ENCODE measurements at regions not wholly inside any gene's neighbourhood (a gene's known extent, or its start where the extent isn't known, plus 50 kb on each side); places are given as distances from the start of the nearest gene placed in this dataset.
"Not testable (repeated sequence)": the region's sequence is repeated elsewhere in the genome, so short reads cannot be mapped to it uniquely, and the experiment has no call there.

GRCh38 chr5:174532455-174533453 is 191.6 kb upstream of the MSX2 start:
- DNase-seq (ENCODE audit: extremely low read depth in 1 of 2, low read depth in 1 of 2), result no peak

DNA sequence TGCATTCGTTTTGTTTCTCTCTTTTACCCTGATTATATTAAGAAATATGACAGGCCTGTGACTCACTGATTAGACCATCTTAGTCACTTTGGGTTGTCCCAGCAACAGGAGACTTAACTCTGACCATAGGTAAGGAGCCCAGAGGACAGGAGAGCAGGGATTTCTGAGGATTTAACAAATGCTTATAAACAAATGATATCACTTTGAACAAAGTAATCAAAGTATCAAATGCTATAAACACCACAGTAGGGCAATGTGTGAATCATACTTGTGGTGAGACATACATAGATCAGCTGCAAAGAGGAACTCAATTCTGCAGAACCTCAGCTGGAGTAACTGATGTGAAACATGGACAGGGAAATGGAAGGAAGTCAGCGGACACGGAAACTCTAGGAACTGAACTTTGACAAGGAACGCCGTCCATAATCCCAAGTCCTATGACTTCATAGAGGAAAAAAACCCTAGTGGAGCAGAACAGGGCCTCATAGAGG is 190.6 kb upstream of the MSX2 start:
- DNase-seq (ENCODE audit: extremely low read depth in 1 of 2, low read depth in 1 of 2), result no peak

DNA sequence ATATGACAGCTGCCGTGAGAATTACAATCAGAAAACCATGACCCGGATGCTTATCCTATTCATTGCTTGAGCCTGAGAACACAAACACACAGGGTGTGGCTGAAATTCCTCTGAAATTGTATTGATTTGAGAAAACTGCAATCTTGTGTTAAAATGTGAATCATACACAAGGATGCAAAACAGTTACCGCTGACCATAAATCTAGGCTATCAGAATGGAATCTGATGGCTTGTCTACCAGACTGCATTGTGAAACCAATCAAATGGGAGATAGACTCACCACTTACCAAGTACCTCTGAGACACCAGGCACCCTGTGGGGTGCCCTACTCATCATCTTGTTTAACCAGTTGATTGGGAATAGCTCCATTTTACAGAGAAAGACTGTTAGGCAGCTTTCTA is 188.7 kb upstream of the MSX2 start:
- no peak for DNase-seq (ENCODE audit: extremely low read depth in 1 of 2, low read depth in 1 of 2)

DNA sequence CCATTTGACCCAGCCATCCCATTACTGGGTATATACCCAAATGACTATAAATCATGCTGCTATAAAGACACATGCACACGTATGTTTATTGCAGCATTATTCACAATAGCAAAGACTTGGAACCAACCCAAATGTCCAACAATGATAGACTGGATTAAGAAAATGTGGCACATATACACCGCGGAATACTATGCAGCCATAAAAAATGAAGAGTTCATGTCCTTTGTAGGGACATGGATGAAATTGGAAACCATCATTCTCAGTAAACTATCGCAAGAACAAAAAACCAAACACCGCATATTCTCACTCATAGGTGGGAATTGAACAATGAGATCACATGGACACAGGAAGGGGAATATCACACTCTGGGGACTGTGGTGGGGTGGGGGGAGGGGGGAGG is 184.6 kb upstream of the MSX2 start:
- not testable (repeated sequence) for DNase-seq (ENCODE audit: extremely low read depth in 1 of 2, low read depth in 1 of 2)

- no peak for DNase-seq (ENCODE audit: extremely low read depth in 1 of 2, low read depth in 1 of 2)
Measured at GRCh38 chr5:174542037-174542436, 182.3 kb upstream of the MSX2 start.

DNA sequence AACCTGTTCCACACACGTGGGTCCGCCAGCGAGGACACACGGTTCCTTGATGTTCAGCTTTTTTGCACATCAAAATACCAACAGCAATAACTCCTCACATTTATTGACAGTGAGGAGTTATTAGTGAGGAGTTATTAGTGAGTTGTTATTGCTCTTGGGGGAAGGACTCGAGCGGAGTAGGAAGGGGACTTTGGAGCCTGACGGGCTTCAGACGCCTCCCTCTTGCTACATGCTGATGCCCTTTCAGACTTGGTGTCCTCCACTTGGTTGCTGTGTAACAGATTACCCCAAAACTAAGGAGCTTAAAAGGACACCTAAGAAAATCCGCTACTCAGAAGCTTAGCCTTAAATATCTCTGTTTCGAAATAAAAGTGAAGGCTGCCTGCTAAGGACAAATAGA is 181.9 kb upstream of the MSX2 start:
- no peak for DNase-seq (ENCODE audit: extremely low read depth in 1 of 2, low read depth in 1 of 2)

- no peak for DNase-seq (ENCODE audit: extremely low read depth in 1 of 2, low read depth in 1 of 2)
Measured at GRCh38 chr5:174545926-174546325, 178.5 kb upstream of the MSX2 start.

DNA sequence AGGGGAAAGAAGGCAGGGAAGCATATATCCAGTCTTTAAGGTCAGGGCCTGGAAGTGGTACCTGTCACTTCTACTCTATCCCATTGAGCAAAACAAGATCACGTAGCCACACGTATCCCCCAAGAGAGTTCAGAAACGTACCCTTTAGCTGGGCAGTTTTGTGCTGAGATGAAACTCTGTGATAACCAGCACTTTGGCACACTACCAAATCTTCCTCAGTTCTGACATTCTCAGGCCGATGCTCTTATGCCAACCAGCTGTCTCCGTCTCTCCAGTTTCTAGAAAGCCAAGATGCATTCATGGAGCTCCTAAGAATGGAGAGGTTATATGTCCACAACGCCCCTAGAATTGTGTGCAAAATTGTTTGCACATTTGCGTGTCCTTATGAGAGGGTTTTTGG is 176.6 kb upstream of the MSX2 start:
- no peak for DNase-seq (ENCODE audit: extremely low read depth in 1 of 2, low read depth in 1 of 2)

DNA sequence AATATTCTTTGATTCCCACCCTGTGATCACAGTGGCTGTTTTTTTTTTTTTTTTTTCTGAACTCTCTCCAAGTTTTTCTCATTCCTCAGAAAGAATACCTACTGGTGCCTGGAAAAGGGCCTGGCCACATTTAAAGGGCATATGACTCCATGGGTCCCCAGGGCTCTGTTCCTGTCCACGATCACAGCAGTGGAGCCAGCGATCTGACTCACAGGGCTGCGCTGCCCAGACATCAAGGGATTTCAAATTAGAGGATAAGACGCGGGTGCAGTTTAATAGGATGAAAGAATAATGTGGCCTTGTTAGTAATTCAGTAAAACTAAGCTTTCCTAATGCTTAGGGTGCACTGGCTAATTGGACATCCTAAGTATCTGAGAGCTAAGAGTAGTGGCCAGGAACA is 175.1 kb upstream of the MSX2 start:
- no peak for DNase-seq (ENCODE audit: extremely low read depth in 1 of 2, low read depth in 1 of 2)

DNA sequence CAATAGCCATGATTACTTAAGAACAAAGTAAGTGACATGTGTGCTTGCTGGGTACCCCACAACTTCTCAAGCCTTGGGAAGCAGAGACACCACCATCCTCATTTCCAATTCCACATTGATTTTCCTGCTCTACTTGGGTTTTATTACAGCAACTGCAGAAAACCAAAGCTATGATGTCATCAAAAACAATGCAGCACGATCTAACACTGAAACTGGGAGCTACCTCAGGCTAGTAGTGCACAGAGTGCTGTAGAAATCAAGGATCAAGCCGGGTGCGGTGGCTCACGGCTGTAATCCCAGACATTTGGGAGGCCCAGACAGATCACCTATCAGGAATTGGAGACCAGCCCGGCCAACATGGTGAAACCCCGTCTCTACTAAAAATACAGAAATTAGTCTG is 174.4 kb upstream of the MSX2 start:
- DNase-seq (ENCODE audit: extremely low read depth in 1 of 2, low read depth in 1 of 2), result no peak

DNA sequence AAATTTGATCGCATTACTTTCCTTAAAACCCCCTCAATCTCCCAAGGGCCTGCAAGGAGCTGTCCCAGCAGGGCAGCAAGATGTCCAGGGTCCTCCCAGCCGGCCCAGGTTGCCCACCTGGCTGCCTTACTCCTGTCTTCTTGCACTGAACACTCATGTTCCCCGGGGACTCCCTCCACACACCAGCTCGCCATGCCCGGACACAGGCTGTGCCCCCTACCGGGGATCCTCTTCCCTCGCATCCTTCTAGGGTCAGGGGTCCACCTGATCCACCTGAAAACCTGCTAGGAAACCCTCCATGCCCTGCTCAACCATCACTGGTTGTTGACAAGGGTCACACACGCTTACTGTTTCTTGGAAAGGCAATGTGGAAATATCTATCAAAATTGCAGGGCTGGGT is 172.0 kb upstream of the MSX2 start:
- DNase-seq (ENCODE audit: extremely low read depth in 1 of 2, low read depth in 1 of 2), result no peak

DNA sequence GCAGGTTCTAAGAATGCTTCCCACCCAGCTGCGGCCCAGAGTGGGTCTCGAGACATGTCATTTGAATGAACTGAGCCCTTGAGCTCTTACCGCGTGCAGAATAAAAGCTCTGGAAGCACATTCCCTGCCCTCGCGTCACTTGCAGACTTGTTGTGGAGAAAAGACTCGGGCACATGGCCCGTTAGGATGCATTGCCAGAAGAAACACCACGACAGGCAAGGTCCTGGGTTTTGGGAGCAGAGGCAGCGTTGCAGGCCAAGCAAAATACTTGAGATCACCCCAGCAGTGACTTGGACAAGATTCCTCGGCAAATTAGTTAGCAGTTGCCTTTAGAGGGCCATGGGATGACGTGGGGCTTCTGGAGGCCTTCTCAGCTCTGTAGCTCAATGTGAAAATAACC is 170.8 kb upstream of the MSX2 start:
- no peak for DNase-seq (ENCODE audit: extremely low read depth in 1 of 2, low read depth in 1 of 2)

- DNase-seq (ENCODE audit: extremely low read depth in 1 of 2, low read depth in 1 of 2), result no peak
Measured at GRCh38 chr5:174555726-174556125, 168.7 kb upstream of the MSX2 start.

GRCh38 chr5:174556756-174557155 is 167.6 kb upstream of the MSX2 start:
- DNase-seq (ENCODE audit: extremely low read depth in 1 of 2, low read depth in 1 of 2), result no peak

DNA sequence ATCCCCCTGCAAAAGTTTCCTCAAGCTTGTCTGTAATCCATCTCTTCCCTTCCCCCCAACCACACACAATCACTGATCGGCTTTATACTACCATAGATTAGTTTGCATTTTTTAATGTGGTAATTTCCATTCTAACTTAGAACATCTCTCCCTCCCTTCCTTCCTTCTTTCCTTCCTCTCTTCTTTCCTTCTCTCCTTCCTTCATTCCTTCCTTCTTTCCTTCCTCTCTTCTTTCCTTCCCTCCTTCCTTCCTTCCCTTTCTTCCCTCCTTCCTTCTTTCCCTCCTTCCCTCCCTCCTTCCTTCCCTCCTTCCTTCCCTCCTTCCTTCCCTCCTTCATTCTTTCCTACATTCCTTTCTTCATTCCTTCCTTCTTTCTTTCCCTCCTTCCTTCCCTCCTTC is 166.2 kb upstream of the MSX2 start:
- no peak for DNase-seq (ENCODE audit: extremely low read depth in 1 of 2, low read depth in 1 of 2)

DNA sequence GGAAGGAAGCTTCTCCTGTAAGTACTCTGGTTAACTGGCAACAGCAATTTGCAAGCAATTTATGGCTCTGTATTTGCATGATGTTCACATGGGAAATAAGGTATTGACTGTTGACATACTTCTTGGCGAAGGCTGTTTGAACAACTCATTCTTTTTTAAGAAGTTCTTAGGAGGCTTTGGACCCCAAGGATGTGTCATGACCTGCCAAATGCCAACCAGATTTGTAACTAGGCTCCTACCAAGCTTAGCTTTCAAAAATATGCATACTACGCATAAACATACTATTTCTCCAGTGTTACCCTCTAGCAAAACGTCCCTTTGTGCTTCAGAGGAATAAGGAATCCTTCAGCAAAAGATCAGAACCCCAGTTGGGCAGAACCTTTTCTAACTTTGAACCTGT is 165.2 kb upstream of the MSX2 start:
- no peak for DNase-seq (ENCODE audit: extremely low read depth in 1 of 2, low read depth in 1 of 2)

DNA sequence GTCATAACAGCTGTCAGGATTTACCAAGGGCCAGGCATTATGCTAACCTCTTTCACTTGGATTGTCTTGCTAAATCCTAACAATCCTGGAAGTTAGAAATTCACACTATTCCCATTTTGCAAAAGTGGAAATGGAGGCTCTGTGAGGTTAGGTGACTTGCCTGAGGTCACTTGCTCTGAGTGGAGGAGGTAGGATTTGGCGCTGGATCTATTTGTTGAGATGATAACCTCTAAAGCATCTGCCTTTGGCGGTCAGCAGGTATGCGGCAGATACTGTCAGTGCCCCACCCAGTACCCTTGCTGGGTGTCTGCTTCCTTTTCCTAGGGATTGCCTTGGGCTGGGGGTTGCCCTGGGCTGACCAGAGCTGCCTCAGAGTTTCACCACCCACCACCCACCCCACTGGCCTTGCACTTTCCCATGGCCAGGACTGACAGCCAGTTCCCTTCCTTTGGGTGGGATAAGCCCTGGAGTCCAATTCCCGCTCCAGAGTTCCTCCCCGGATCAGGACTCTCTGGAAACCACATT is 164.8 kb upstream of the MSX2 start:
- DNase-seq (ENCODE audit: extremely low read depth in 1 of 2, low read depth in 1 of 2), result no peak

- DNase-seq (ENCODE audit: extremely low read depth in 1 of 2, low read depth in 1 of 2), result no peak
Measured at GRCh38 chr5:174560861-174561260, 163.5 kb upstream of the MSX2 start.

- not testable (repeated sequence) for DNase-seq (ENCODE audit: extremely low read depth in 1 of 2, low read depth in 1 of 2)
Measured at GRCh38 chr5:174563040-174563439, 161.3 kb upstream of the MSX2 start.

GRCh38 chr5:174563899-174564298 is 160.5 kb upstream of the MSX2 start:
- no peak for DNase-seq (ENCODE audit: extremely low read depth in 1 of 2, low read depth in 1 of 2)

DNA sequence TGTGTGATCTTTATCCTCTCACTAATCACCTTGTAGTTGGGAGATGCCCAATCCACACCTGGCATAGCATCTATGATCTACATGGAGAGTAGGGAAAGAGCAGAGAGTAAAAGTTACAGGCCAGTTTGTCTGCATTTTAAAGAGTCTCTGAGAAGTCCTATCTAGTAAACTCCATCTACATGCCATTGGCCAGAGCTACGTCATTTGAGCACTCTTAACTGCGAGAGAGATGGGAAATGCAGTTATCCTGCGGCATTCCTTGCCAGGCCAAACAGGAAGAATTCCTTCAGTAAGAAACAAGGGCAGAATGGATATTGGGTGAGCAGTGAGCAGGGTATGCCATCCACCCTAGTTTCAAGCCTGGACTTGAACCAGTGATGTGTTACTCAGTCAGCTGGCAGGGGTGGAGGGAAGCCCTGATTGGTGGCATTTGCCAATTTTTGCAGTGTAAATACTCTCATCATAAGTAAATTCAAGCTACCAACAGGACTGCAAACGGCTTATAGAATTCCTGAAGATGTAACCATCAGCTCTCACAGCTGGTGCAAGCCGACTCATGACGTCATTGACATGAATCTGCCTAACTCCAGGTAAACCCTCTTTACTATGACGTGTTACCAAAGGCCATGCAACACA is 156.8 kb upstream of the MSX2 start:
- no peak for DNase-seq (ENCODE audit: extremely low read depth in 1 of 2, low read depth in 1 of 2)

DNA sequence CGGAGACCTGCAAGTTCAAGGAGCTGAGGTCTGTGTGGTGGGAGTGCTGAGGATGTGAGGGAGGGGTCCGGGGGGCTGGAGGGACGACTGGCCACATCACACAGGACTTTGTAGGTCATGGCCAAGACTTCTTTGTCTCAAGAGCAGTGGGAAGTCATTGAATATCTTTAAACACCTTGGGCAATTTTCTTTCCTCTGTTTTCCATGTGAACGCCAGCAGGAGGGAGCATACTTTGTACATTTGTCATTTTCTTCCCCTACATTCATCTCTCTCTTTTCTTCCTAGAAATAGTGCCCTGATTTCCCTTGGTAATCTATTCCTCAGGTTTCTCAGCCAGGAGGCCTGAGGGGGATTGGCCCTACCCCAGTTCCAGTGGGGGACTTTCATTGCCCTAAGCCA is 153.7 kb upstream of the MSX2 start:
- DNase-seq (ENCODE audit: extremely low read depth in 1 of 2, low read depth in 1 of 2), result no peak

Data from activated CD8-positive, alpha-beta memory T cell treated with anti-CD3 and anti-CD28 coated beads for 1 hour (primary cell).